ENCODE measurements at regions not wholly inside any gene's neighbourhood (a gene's known extent, or its start where the extent isn't known, plus 50 kb on each side); places are given as distances from the start of the nearest gene placed in this dataset.

DNA sequence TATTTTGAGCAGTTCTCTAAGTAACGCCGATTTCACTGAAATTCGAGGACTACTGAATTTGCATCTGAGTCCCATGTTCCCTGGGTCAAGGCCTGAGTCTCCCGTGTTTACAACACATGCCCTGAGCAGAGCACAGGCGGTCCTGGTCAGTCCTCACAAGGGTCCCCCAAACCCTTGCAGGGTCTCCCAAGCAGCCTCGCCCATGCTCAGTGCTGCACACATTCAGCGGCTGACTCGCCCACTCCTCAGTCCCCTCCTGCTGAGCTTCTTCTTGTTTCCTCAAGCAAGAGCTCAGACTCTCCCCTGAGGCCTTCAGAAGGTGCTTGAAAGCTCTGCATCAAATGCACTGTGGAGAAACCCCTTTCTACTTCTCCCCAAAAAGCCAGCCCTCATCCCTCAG, 114.6 kb downstream of the INHBB start:
- Mint-ChIP-seq H3K4me3 (no peak overlapping the region), H3K36me3 (ENCODE audit: low read depth) (no peaks in the 10 kb centered on the region), H3K27me3 (no peaks in the 10 kb centered on the region), H3K4me1 (ENCODE audit: low read depth) (no peaks in the 10 kb centered on the region), H3K9me3 (peaks cover 19% of the 10 kb centered on the region), H3K27ac (no peak overlapping the region)
- ATAC-seq (ENCODE audit: poor library complexity) (no peak), DNase-seq (no peak)
- intact Hi-C loops (cut with DNase I, micrococcal nuclease): no loop called here
- peaks cover 4 to 15% of the 10 kb centered on the region in 2 experiments for H3K9me3 ChIP-seq (ENCODE audit: control insufficient read depth in 1 of 2, insufficient read depth in 1 of 2, low read length in 2 of 2)
- CTCF ChIA-PET: no interaction called here
- H3K27ac ChIP-seq (ENCODE audit: low read depth in 1 of 2, low read length in 2 of 2): no peak overlapping the region
- H3K4me3 ChIP-seq (ENCODE audit: low read length): no peak overlapping the region
- TF ChIP-seq, protein P1, sequence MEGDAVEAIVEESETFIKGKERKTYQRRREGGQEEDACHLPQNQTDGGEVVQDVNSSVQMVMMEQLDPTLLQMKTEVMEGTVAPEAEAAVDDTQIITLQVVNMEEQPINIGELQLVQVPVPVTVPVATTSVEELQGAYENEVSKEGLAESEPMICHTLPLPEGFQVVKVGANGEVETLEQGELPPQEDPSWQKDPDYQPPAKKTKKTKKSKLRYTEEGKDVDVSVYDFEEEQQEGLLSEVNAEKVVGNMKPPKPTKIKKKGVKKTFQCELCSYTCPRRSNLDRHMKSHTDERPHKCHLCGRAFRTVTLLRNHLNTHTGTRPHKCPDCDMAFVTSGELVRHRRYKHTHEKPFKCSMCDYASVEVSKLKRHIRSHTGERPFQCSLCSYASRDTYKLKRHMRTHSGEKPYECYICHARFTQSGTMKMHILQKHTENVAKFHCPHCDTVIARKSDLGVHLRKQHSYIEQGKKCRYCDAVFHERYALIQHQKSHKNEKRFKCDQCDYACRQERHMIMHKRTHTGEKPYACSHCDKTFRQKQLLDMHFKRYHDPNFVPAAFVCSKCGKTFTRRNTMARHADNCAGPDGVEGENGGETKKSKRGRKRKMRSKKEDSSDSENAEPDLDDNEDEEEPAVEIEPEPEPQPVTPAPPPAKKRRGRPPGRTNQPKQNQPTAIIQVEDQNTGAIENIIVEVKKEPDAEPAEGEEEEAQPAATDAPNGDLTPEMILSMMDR (IDR thresholded peaks at IDR 0.05): no peak
- H3K36me3 ChIP-seq (ENCODE audit: insufficient read depth, low read length): no peaks in the 10 kb centered on the region
- no peaks in the 10 kb centered on the region for H3K4me1 ChIP-seq (ENCODE audit: insufficient read depth, low read length)
- peaks cover 0 to 5% of the 10 kb centered on the region in 2 experiments for H3K27me3 ChIP-seq (ENCODE audit: control insufficient read depth in 1 of 2, insufficient read depth in 2 of 2, low read length in 2 of 2)
- POLR2A ChIA-PET: no interaction called here

DNA sequence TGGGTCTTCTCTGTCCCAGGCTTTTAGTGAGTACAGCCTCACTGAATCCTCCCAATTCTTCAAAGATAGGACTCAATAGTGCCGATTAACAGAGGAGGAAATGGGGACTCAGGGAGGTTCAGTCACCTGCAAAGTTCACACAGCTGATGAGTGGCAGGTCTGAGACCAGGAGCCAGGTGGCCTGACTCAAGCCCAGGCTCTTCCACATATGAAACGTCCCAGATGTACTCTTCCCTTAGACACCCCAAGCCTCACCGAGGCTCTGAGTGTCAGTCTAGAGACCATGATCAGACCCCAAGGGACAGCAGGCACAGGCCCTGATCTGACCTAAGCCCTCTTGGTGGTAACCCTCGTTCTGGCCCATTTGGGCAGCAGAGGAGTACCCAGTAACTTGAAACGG, 115.2 kb downstream of the INHBB start:
- CTCF ChIA-PET: no interaction called here
- H3K27ac ChIP-seq (ENCODE audit: low read depth in 1 of 2, low read length in 2 of 2): no peak overlapping the region
- no peaks in the 10 kb centered on the region for H3K36me3 Mint-ChIP-seq (ENCODE audit: low read depth)

DNA sequence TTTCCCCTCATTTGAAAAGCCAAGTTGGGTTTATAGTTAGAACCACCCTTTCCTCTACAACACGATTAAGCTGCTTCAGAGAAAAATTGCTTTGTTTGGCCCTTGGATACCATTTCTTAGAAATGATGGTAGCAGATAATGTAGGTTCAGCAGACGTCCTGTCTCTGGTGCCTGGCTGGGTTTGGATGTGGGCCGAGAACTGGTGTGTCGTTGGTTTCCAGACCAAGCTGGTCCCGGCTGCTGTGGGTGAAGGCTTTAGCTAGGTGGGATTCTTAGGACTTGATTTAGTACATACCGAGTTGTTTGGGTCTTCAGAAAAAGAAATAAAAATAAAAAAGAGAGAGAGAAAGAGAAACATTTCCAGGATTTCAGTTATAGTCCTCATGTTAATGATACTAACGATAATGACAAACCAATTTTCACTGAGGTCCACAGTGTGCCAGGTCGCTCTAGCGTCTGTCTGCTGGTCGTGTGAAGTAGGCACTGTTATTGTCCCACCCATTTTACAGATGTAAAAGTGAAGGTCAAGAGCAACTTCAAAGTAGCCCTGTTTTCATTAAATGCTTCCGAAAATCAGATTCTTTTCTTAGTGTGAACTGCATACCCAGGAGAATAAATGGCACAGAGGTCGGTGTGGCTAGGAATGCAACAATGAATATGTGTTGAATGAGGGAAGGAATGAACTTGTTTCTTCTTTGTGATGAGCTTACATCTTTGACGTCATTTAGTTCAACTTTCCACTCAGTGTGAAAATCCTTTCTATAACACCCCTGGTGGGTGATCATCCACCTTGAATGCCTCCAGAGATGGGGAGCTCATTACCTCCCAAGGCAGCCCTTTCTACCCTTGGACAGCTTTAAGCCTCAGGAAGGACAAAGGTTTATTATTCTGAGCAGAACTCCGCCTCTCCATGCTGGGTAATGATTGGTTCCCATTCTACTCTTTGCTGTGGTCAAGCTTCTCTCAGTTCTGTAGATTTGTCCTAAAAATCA, 115.9 kb downstream of the INHBB start:
- ChIA-PET CTCF (no interaction called here), POLR2A (interaction anchor here (0.6 kb wide), 1 partner anchor 55 kb away, joined by 3 read pairs; no protein-coding TSS in a partner anchor)
- intact Hi-C loops (cut with DNase I, micrococcal nuclease): no loop called here
- Mint-ChIP-seq H3K4me3 (no peak overlapping the region), H3K27me3 (no peaks in the 10 kb centered on the region), H3K27ac (no peak overlapping the region), H3K4me1 (ENCODE audit: low read depth) (no peaks in the 10 kb centered on the region), H3K9me3 (peaks cover 19% of the 10 kb centered on the region), H3K36me3 (ENCODE audit: low read depth) (no peaks in the 10 kb centered on the region)
- peaks cover 4 to 19% of the 10 kb centered on the region in 2 experiments for H3K9me3 ChIP-seq (ENCODE audit: control insufficient read depth in 1 of 2, insufficient read depth in 1 of 2, low read length in 2 of 2)
- H3K4me1 ChIP-seq (ENCODE audit: insufficient read depth, low read length): no peaks in the 10 kb centered on the region
- TF ChIP-seq, protein P1 (IDR thresholded peaks at IDR 0.05): no peak
- no peak for DNase-seq
- no peak overlapping the region for H3K4me3 ChIP-seq (ENCODE audit: low read length)
- H3K27me3 ChIP-seq (ENCODE audit: control insufficient read depth in 1 of 2, insufficient read depth in 2 of 2, low read length in 2 of 2): peaks cover 0 to 5% of the 10 kb centered on the region in 2 experiments
- ATAC-seq (ENCODE audit: poor library complexity): no peak
- H3K36me3 ChIP-seq (ENCODE audit: insufficient read depth, low read length): no peaks in the 10 kb centered on the region
- H3K27ac ChIP-seq (ENCODE audit: low read depth in 1 of 2, low read length in 2 of 2): no peak overlapping the region

More for the DNA sequence above, 115.2 kb downstream of the INHBB start:
- POLR2A ChIA-PET: interaction anchor here (0.6 kb wide), 1 partner anchor 54 kb away, joined by 3 read pairs; no protein-coding TSS in a partner anchor
- intact Hi-C loops (cut with DNase I, micrococcal nuclease): no loop called here
- H3K9me3 Mint-ChIP-seq: peaks cover 19% of the 10 kb centered on the region
- no peak for ATAC-seq (ENCODE audit: poor library complexity)
- Histone ChIP-seq H3K9me3 (ENCODE audit: control insufficient read depth in 1 of 2, insufficient read depth in 1 of 2, low read length in 2 of 2) (peaks cover 4 to 16% of the 10 kb centered on the region in 2 experiments), H3K4me1 (ENCODE audit: insufficient read depth, low read length) (no peaks in the 10 kb centered on the region), H3K27me3 (ENCODE audit: control insufficient read depth in 1 of 2, insufficient read depth in 2 of 2, low read length in 2 of 2) (peaks cover 0 to 5% of the 10 kb centered on the region in 2 experiments), H3K4me3 (ENCODE audit: low read length) (no peak overlapping the region), H3K36me3 (ENCODE audit: insufficient read depth, low read length) (no peaks in the 10 kb centered on the region)
- no peak overlapping the region for H3K4me3 Mint-ChIP-seq
- H3K27me3 Mint-ChIP-seq: no peaks in the 10 kb centered on the region
- no peak for DNase-seq
- TF ChIP-seq, protein P1 (IDR thresholded peaks at IDR 0.05): no peak
- no peaks in the 10 kb centered on the region for H3K4me1 Mint-ChIP-seq (ENCODE audit: low read depth)
- no peak overlapping the region for H3K27ac Mint-ChIP-seq
